ENCODE measurements at regions not wholly inside any gene's neighbourhood (a gene's known extent, or its start where the extent isn't known, plus 50 kb on each side); places are given as distances from the start of the nearest gene placed in this dataset.
A peak's percentile ranks its signal among the peaks of the same experiment; 100 is the strongest.

- no peak for ATAC-seq (ENCODE audit: low read depth)
- DNase-seq (ENCODE audit: low spot score) = no peak
- H3K4me1 ChIP-seq (ENCODE audit: insufficient read depth, poor library complexity, severe bottlenecking) = peaks cover 43% of the 10 kb centered on the region
These were observed 280.5 kb downstream of the FBXW7 start for GRCh38 chr4:152255437-152255836.

GRCh38 chr4:152248347-152248746 lies 287.5 kb downstream of the FBXW7 start:
- no peak for TF ChIP-seq CTCF (IDR thresholded peaks at IDR 0.05; ENCODE audit: poor library complexity, severe bottlenecking)
- Histone ChIP-seq H3K36me3 (ENCODE audit: low read depth) (no peaks in the 10 kb centered on the region), H3K4me1 (ENCODE audit: insufficient read depth, poor library complexity, severe bottlenecking) (no peaks in the 10 kb centered on the region), H3K9me3 (ENCODE audit: severe bottlenecking) (no peaks in the 10 kb centered on the region), H3K27me3 (ENCODE audit: insufficient read depth, poor library complexity, severe bottlenecking) (no peaks in the 10 kb centered on the region), H3K27ac (ENCODE audit: poor library complexity, severe bottlenecking) (no peak overlapping the region), H3K4me3 (ENCODE audit: severe bottlenecking) (no peak overlapping the region)
- DNase-seq (ENCODE audit: low spot score) (no peak), ATAC-seq (ENCODE audit: low read depth) (no peak)

More at GRCh38 chr4:152255437-152255836, 280.5 kb downstream of the FBXW7 start:
- H3K4me3 ChIP-seq (ENCODE audit: severe bottlenecking) = no peak overlapping the region
- peaks cover 2% of the 10 kb centered on the region for H3K9me3 ChIP-seq (ENCODE audit: severe bottlenecking)
- H3K27ac ChIP-seq (ENCODE audit: poor library complexity, severe bottlenecking) = peak overlapping the region; percentile 99
- TF ChIP-seq CTCF (IDR thresholded peaks at IDR 0.05; ENCODE audit: poor library complexity, severe bottlenecking) = no peak
- no peaks in the 10 kb centered on the region for H3K36me3 ChIP-seq (ENCODE audit: low read depth)
- no peaks in the 10 kb centered on the region for H3K27me3 ChIP-seq (ENCODE audit: insufficient read depth, poor library complexity, severe bottlenecking)

GRCh38 chr4:152247271-152247975 lies 288.5 kb downstream of the FBXW7 start:
- no peak for TF ChIP-seq CTCF (IDR thresholded peaks at IDR 0.05; ENCODE audit: poor library complexity, severe bottlenecking)
- no peaks in the 10 kb centered on the region for H3K27me3 ChIP-seq (ENCODE audit: insufficient read depth, poor library complexity, severe bottlenecking)
- H3K4me3 ChIP-seq (ENCODE audit: severe bottlenecking) = no peak overlapping the region
- H3K9me3 ChIP-seq (ENCODE audit: severe bottlenecking) = no peaks in the 10 kb centered on the region
- ATAC-seq (ENCODE audit: low read depth) (no peak), DNase-seq (ENCODE audit: low spot score) (no peak)
- no peaks in the 10 kb centered on the region for H3K4me1 ChIP-seq (ENCODE audit: insufficient read depth, poor library complexity, severe bottlenecking)
- H3K36me3 ChIP-seq (ENCODE audit: low read depth) = no peaks in the 10 kb centered on the region
- no peak overlapping the region for H3K27ac ChIP-seq (ENCODE audit: poor library complexity, severe bottlenecking)

GRCh38 chr4:152246659-152247058 lies 289.2 kb downstream of the FBXW7 start:
- no peak overlapping the region for H3K27ac ChIP-seq (ENCODE audit: poor library complexity, severe bottlenecking)
- ATAC-seq (ENCODE audit: low read depth) (no peak), DNase-seq (ENCODE audit: low spot score) (no peak)
- no peaks in the 10 kb centered on the region for H3K9me3 ChIP-seq (ENCODE audit: severe bottlenecking)
- no peaks in the 10 kb centered on the region for H3K27me3 ChIP-seq (ENCODE audit: insufficient read depth, poor library complexity, severe bottlenecking)
- no peaks in the 10 kb centered on the region for H3K36me3 ChIP-seq (ENCODE audit: low read depth)
- no peak for TF ChIP-seq CTCF (IDR thresholded peaks at IDR 0.05; ENCODE audit: poor library complexity, severe bottlenecking)
- H3K4me3 ChIP-seq (ENCODE audit: severe bottlenecking) = no peak overlapping the region
- H3K4me1 ChIP-seq (ENCODE audit: insufficient read depth, poor library complexity, severe bottlenecking) = no peaks in the 10 kb centered on the region

- H3K4me1 ChIP-seq (ENCODE audit: insufficient read depth, poor library complexity, severe bottlenecking) = no peaks in the 10 kb centered on the region
- H3K9me3 ChIP-seq (ENCODE audit: severe bottlenecking) = no peaks in the 10 kb centered on the region
- no peak for TF ChIP-seq CTCF (IDR thresholded peaks at IDR 0.05; ENCODE audit: poor library complexity, severe bottlenecking)
- H3K27me3 ChIP-seq (ENCODE audit: insufficient read depth, poor library complexity, severe bottlenecking) = no peaks in the 10 kb centered on the region
- H3K27ac ChIP-seq (ENCODE audit: poor library complexity, severe bottlenecking) = no peak overlapping the region
- no peak for DNase-seq (ENCODE audit: low spot score)
- H3K4me3 ChIP-seq (ENCODE audit: severe bottlenecking) = no peak overlapping the region
- no peaks in the 10 kb centered on the region for H3K36me3 ChIP-seq (ENCODE audit: low read depth)
- ATAC-seq (ENCODE audit: low read depth) = no peak
These were observed 290.2 kb downstream of the FBXW7 start for GRCh38 chr4:152245680-152246079.
